Coronary artery (tissue), 2 donors: ENCODE measurements at regions not wholly inside any gene's neighbourhood (a gene's known extent, or its start where the extent isn't known, plus 50 kb on each side); places are given as distances from the start of the nearest gene placed in this dataset.

Experiments
- DNase-seq: peaks from one replicate; pipeline ENCODE4 v3.0.0-alpha.2; 2017; ENCODE audit warnings: low spot score
- H3K27ac ChIP-seq, 2 donors: fragments of 200-600 bp; sonication (generic); one replicate each; pipeline ENCODE4 v1.5.1; 2016 to 2019
- H3K4me3 ChIP-seq: fragments of 200-600 bp; sonication (generic); 2 replicates; pipeline ENCODE4 v1.5.1; 2016; ENCODE audit warnings: mild to moderate bottlenecking, moderate library complexity
- TF ChIP-seq, protein P1 (sequence below): fragments of 200-600 bp; sonication (generic); IDR thresholded peaks from one replicate; pipeline ENCODE4 v1.5.1; 2019; ENCODE audit warnings: antibody characterized with exemption

DNA sequence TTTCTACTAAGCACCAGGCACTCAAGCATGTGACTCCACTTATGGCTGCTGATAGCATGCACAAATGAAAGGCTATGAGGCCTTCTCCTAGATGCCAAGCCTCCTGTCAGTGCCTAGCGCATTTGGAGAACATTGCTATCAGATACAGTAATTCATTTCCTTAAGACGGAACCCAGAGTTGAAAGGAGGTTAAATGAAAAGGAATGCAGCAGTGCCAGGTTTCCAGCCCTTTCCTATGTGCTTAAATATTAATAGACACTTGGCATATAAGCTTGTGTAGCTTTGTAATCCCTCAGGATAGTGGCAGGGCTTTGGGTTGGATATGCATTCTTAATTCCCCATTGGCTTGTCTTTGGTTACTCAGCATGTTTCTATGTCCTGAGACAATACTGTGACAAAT, 140.1 kb upstream of the FRY start:
- no peak for DNase-seq
- Histone ChIP-seq H3K4me3 (no peak overlapping the region), H3K27ac (peak overlapping the region; percentile 40 to 70)
- TF ChIP-seq, protein P1, sequence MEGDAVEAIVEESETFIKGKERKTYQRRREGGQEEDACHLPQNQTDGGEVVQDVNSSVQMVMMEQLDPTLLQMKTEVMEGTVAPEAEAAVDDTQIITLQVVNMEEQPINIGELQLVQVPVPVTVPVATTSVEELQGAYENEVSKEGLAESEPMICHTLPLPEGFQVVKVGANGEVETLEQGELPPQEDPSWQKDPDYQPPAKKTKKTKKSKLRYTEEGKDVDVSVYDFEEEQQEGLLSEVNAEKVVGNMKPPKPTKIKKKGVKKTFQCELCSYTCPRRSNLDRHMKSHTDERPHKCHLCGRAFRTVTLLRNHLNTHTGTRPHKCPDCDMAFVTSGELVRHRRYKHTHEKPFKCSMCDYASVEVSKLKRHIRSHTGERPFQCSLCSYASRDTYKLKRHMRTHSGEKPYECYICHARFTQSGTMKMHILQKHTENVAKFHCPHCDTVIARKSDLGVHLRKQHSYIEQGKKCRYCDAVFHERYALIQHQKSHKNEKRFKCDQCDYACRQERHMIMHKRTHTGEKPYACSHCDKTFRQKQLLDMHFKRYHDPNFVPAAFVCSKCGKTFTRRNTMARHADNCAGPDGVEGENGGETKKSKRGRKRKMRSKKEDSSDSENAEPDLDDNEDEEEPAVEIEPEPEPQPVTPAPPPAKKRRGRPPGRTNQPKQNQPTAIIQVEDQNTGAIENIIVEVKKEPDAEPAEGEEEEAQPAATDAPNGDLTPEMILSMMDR: no peak

DNA sequence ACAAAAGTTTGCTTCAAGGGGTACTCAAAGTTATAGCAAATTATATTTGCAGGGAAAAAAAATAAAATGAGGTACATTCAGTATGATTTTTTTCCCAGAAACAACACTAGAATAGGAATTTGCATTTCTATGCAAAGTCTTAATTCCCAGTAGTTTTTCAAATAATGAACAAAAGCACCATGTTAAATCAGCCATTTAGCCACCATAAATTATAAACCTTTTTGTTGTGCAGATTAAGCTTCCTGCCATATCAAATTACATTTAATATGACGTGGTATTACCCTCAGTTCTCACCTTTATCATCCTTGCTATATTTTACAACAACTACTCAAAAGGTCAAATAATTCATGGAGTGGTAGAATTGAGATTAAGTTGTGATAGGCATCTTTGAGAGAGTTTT, 136.6 kb upstream of the FRY start:
- TF ChIP-seq, protein P1: no peak
- DNase-seq: no peak
- Histone ChIP-seq H3K4me3 (no peak overlapping the region), H3K27ac (peak overlapping the region in 1 of 2 donors; percentile 9)

DNA sequence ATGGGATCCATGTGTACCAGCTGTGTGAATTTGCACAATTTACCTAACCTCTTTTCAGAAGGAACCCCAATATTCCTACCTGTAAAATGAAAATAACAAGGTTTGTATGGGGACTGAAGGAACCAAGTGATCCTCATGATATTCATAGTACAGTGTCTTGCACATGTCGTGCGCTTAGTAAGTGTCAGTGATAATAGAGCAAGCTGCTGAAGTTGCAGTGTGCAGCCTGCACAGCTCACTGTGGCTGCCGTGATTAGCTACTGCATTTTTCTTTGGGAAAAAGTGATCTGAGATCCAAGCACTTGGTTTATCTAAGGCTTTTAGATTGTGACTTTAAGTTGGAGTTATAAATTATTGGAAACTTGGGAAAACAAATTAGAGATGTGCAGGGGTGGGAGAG, 135.9 kb upstream of the FRY start:
- DNase-seq: no peak
- H3K27ac ChIP-seq: peak overlapping the region; percentile 62 to 74
- TF ChIP-seq, protein P1: no peak
- H3K4me3 ChIP-seq: no peak overlapping the region

DNA sequence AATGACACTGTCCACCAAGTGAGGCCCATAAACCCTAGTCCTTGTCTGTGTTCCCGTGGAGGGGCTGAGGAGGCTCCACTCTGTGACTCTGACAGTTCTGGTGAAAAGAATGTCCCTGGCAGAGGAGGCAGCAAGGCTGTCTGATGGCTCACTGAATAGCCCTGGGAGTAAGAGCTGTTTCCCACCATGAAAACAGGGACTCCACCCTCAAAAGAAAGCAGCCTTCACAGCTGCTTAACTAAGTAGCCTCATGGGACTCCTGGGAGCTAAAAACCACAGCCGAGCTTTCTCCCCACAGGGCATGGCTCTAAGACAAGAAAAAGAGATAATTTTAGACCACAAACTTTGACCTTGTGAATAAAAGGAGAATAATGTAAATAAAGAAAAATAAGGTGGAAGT, 135.1 kb upstream of the FRY start:
- DNase-seq: peak; percentile 81
- TF ChIP-seq, protein P1: no peak
- Histone ChIP-seq H3K4me3 (no peak overlapping the region), H3K27ac (peak overlapping the region; percentile 62 to 74)

DNA sequence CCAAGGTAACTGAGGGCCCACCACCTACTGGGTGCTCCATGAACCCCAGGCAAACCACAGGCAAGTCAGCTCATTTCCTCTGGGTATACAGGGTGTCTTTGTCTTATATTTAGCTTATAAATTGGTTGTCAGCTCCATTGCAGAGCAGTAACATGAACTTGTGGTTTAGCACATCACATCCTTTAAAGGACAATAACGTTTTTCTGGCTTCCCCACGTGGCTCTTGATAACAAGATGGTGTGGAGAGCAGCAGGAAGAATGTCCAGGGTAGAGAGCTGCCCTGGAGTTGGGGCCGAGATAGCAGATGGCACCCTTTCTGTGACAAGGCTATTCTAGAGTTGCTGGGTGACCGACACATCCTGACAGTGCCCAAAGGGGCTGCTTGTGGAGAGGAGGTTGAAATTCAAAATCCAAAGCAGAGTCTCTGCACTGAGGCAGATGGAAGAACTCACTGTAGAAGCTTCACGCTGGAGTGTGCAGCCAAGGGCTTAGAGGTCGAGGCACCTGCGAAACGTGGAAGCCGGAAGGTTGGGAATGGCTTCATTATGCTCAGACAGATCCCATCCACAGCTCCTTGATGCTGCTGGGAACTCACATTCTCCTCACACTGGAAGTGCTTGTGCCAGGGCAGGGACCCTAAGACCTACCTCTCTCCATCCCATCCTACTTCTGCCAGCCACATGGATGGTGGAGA, 133.0 kb upstream of the FRY start:
- TF ChIP-seq, protein P1: no peak
- Histone ChIP-seq H3K27ac (peak overlapping the region in 1 of 2 donors; percentile 69), H3K4me3 (no peak overlapping the region)
- no peak for DNase-seq

DNA sequence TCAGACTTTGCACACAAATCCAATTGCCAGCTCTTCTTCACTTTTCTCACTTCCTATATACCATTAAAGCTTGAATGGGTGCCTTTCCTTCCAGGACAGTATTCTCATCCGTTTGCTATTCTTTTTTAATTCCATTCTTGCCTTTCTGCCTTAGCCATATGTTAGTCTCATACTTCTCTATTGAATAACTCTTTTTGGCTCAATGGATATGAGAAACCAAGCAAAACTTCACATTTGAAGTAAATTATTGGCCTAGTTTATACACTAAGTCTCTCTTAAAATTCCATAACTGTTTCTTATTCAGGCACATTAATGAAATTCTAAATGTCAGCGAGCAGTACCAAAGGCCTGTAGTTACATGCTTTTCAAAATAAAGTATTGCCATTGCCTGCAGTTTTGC, 129.6 kb upstream of the FRY start:
- no peak for DNase-seq
- TF ChIP-seq, protein P1: no peak
- no peak overlapping the region for H3K27ac ChIP-seq

DNA sequence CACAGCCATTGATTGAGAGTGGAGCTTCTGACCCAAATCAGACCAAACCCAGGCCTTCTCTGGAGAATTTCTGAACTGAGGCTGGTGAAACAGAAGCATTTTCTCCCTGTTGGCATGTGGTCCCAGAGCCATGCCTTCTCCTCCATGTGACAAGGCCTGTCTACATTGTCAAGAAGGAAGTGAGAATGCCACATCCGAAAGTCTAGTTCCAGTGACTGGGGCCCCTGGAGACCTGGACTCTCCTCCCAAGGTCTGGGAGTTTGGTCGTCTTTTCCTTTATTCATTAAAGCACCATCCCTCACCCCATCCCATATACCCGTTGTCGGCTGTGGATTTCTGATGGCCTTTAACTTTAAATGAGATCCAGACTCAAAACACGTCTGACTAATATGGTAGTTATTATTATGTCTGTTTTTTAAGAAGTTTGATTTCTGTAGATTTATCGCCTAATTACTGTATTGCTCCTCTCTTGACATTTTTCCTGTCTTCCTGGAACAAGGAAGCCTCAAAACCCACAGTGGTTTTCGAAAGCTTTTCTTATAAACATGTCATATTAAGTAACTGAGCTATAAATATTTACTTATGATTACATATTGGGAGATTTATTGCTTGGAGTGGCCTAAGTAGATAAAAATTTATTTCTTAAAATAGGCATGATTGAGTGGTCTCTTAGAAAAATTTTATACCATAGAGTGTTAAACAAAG, 128.3 kb upstream of the FRY start:
- H3K27ac ChIP-seq: no peak overlapping the region
- no peak overlapping the region for H3K4me3 ChIP-seq
- TF ChIP-seq, protein P1: no peak

More for the DNA sequence above, 129.6 kb upstream of the FRY start:
- H3K4me3 ChIP-seq: no peak overlapping the region

More for the DNA sequence above, 128.3 kb upstream of the FRY start:
- DNase-seq: no peak
